WTC11 (cell line): ENCODE measurements at regions not wholly inside any gene's neighbourhood (a gene's known extent, or its start where the extent isn't known, plus 50 kb on each side); places are given as distances from the start of the nearest gene placed in this dataset.
A peak's percentile ranks its signal among the peaks of the same experiment; 100 is the strongest.

Experiments
- ATAC-seq: fragments of 200-7000 bp; cut with Tn5 transposase; 2 replicates; pipeline ENCODE4 v1.10.0; 2021; ENCODE audit warnings: mild to moderate bottlenecking, moderate library complexity
- CTCF ChIA-PET: fragments of 300-600 bp; sonication (Branson Sonifier 250); formaldehyde crosslinking; loops from one replicate; lab custom pipeline; 2021; ENCODE audit warnings: antibody characterized with exemption; lab: Charles Lee
- POLR2A ChIA-PET: fragments of 350-600 bp; sonication (Branson Sonifier 250); formaldehyde crosslinking; loops from one replicate; lab custom pipeline; 2021; ENCODE audit warnings: antibody characterized with exemption; lab: Charles Lee
- DNase-seq: peaks from one replicate; pipeline ENCODE4 v3.0.0; 2021; ENCODE audit warnings: low spot score
- H3K27ac Mint-ChIP-seq: 2 replicates; pipeline ENCODE4 v1.8.0; 2021; ENCODE audit warnings: mixed read lengths
- H3K27me3 Mint-ChIP-seq: 2 replicates; pipeline ENCODE4 v1.8.0; 2021; ENCODE audit warnings: low read depth, mild to moderate bottlenecking, moderate library complexity, mixed read lengths
- H3K36me3 Mint-ChIP-seq: 2 replicates; pipeline ENCODE4 v1.8.0; 2021; ENCODE audit warnings: mixed read lengths
- H3K4me1 Mint-ChIP-seq: 2 replicates; pipeline ENCODE4 v1.8.0; 2022; ENCODE audit warnings: mixed read lengths
- H3K4me3 Mint-ChIP-seq: 2 replicates; pipeline ENCODE4 v1.8.0; 2021; ENCODE audit warnings: mild to moderate bottlenecking, moderate library complexity, mixed read lengths
- H3K9me3 Mint-ChIP-seq: 2 replicates; pipeline ENCODE4 v1.8.0; 2021; ENCODE audit warnings: mixed read lengths
- ESRRA ChIP-seq: sonication (generic); formaldehyde crosslinking; IDR thresholded peaks from 2 replicates; pipeline ENCODE4 v1.8.1; 2022; ENCODE audit warnings: mild to moderate bottlenecking, missing genetic modification reagents, borderline replicate concordance
- FOXJ3 ChIP-seq: sonication (generic); formaldehyde crosslinking; IDR thresholded peaks from 2 replicates; pipeline ENCODE4 v1.9.0; 2021; ENCODE audit warnings: missing genetic modification reagents, mild to moderate bottlenecking, borderline replicate concordance
- FOXK1 ChIP-seq: sonication (generic); formaldehyde crosslinking; IDR thresholded peaks from 2 replicates; pipeline ENCODE4 v1.8.0; 2022; ENCODE audit warnings: mild to moderate bottlenecking, moderate library complexity, missing genetic modification reagents
- GABPB1 ChIP-seq: sonication (generic); formaldehyde crosslinking; IDR thresholded peaks from 2 replicates; pipeline ENCODE4 v1.8.1; 2023; ENCODE audit warnings: mild to moderate bottlenecking, missing genetic modification reagents
- GRHL2 ChIP-seq: fragments of 250-450 bp; sonication (Bioruptor Pico); IDR thresholded peaks from 2 replicates; pipeline ENCODE4 v1.8.0; 2022; ENCODE audit warnings: mild to moderate bottlenecking, moderate library complexity; ENCODE audit not compliant: insufficient replicate concordance, severe bottlenecking
- HMGA2 ChIP-seq: fragments of 250-450 bp; sonication (Bioruptor Pico); IDR thresholded peaks from 2 replicates; pipeline ENCODE4 v1.4.0; 2021; ENCODE audit warnings: mild to moderate bottlenecking, moderate library complexity
- JAZF1 ChIP-seq: fragments of 250-450 bp; sonication (Bioruptor Pico); IDR thresholded peaks from 2 replicates; pipeline ENCODE4 v1.9.0; 2021; ENCODE audit warnings: moderate library complexity, mild to moderate bottlenecking, inconsistent platforms
- RORB ChIP-seq: fragments of 250-450 bp; sonication (Bioruptor Pico); IDR thresholded peaks from 2 replicates; pipeline ENCODE4 v1.9.0; 2021; ENCODE audit warnings: mild to moderate bottlenecking
- SOX15 ChIP-seq: fragments of 250-450 bp; sonication (Bioruptor Pico); IDR thresholded peaks from 2 replicates; pipeline ENCODE4 v1.9.0; 2021; ENCODE audit warnings: mild to moderate bottlenecking
- SP1 ChIP-seq: sonication (generic); formaldehyde crosslinking; conservative IDR thresholded peaks from 2 replicates; pipeline ENCODE4 v1.8.1; 2022; ENCODE audit warnings: missing genetic modification reagents
- ZBTB21 ChIP-seq: sonication (generic); formaldehyde crosslinking; IDR thresholded peaks from 2 replicates; pipeline ENCODE4 v1.8.1; 2023; ENCODE audit warnings: mild to moderate bottlenecking, missing genetic modification reagents, borderline replicate concordance
- ZNF219 ChIP-seq: sonication (generic); formaldehyde crosslinking; IDR thresholded peaks from 2 replicates; pipeline ENCODE4 v1.8.0; 2023; ENCODE audit warnings: missing genetic modification reagents, mild to moderate bottlenecking, borderline replicate concordance
- ZNF423 ChIP-seq: fragments of 250-450 bp; sonication (Bioruptor Pico); IDR thresholded peaks from 2 replicates; pipeline ENCODE4 v2.1.2; 2022; ENCODE audit warnings: mild to moderate bottlenecking, moderate library complexity
- ZNF671 ChIP-seq: fragments of 250-450 bp; sonication (Bioruptor Pico); IDR thresholded peaks from 2 replicates; pipeline ENCODE4 v1.8.0; 2021; ENCODE audit warnings: mild to moderate bottlenecking
- TF ChIP-seq, protein P1 (sequence below): sonication (generic); formaldehyde crosslinking; IDR thresholded peaks from 2 replicates; pipeline ENCODE4 v1.8.1; 2022; ENCODE audit warnings: low read depth, mild to moderate bottlenecking, moderate library complexity, missing genetic modification reagents, borderline replicate concordance
- TF ChIP-seq, protein P2 (sequence below): sonication (generic); formaldehyde crosslinking; IDR thresholded peaks from 2 replicates; pipeline ENCODE4 v1.8.0; 2022; ENCODE audit warnings: mild to moderate bottlenecking, missing genetic modification reagents
- TF ChIP-seq, protein P3 (sequence below): sonication (generic); formaldehyde crosslinking; IDR thresholded peaks from 2 replicates; pipeline ENCODE4 v1.8.0; 2022; ENCODE audit warnings: mild to moderate bottlenecking, missing genetic modification reagents
- TF ChIP-seq, protein P4 (sequence below): sonication (generic); formaldehyde crosslinking; IDR thresholded peaks from 2 replicates; pipeline ENCODE4 v1.8.1; 2023; ENCODE audit warnings: mild to moderate bottlenecking, missing genetic modification reagents, borderline replicate concordance
- TF ChIP-seq, protein P5 (sequence below): sonication (generic); formaldehyde crosslinking; IDR thresholded peaks from 2 replicates; pipeline ENCODE4 v1.8.0; 2023; ENCODE audit warnings: missing genetic modification reagents

DNA sequence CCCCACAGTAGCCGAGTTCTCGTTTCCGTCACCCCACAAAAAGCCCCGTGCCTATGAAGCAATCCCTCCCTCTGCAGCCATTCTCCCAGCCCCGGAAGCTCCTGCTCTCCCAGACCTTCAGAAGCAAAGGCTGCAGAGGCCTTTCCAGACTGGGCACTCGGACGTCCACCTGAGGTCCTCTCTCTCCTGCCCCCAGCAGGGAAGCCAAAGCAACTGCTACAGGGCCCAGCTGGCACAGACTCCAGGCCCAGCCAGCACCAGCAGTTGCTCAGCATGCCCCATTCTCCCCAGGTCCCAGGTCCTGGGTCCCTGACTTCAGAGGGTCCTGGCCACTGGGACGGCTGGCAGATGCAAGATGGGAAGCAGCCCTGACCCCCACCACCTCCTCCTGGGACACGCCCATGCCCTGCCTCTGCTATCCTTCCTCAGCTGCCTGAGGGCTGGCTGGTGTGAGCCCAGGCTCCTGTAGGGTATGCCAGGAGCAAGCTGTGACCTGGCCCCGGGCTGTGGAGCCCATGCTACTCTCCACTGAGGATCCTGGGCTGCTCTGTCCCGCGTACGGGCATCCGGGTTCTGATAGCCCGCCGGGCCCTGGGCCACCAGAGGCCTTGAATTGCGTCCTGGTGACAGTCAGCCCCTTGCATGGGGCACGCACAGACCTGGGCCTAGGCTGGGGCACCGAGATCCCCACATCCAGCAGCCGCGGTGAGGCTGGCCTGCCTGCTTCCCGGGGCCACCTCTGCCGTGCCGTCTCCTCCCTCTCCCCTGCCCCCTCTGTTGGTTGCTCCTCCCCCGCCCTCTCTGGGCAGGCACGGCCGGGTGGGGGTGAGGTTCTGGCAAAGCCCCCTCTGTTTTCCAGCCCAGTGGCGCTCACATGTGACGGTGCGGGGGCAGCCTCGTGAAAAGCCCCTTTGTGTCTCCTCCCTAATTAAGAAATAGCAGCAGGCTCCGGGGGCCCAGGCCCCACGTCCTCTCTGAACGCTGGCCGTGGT lies 1310.3 kb downstream of the BRD1 start:
- no peak overlapping the region for H3K4me3 Mint-ChIP-seq
- H3K27ac Mint-ChIP-seq, result no peak overlapping the region
- TF ChIP-seq, protein P1, sequence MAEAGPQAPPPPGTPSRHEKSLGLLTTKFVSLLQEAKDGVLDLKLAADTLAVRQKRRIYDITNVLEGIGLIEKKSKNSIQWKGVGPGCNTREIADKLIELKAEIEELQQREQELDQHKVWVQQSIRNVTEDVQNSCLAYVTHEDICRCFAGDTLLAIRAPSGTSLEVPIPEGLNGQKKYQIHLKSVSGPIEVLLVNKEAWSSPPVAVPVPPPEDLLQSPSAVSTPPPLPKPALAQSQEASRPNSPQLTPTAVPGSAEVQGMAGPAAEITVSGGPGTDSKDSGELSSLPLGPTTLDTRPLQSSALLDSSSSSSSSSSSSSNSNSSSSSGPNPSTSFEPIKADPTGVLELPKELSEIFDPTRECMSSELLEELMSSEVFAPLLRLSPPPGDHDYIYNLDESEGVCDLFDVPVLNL, result no peak
- TF ChIP-seq, protein P2, sequence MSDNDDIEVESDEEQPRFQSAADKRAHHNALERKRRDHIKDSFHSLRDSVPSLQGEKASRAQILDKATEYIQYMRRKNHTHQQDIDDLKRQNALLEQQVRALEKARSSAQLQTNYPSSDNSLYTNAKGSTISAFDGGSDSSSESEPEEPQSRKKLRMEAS (CRISPR knock-in tag), result no peak
- H3K9me3 Mint-ChIP-seq, result no peaks in the 10 kb centered on the region
- peaks cover 12% of the 10 kb centered on the region for H3K4me1 Mint-ChIP-seq
- POLR2A ChIA-PET, result no interaction called here
- H3K27me3 Mint-ChIP-seq, result no peaks in the 10 kb centered on the region
- CTCF ChIA-PET, result interaction anchor here (0.5 kb wide), 1 partner anchor 265 kb away, joined by 3 read pairs; no protein-coding TSS in a partner anchor
- DNase-seq, result no peak
- H3K36me3 Mint-ChIP-seq, result no peaks in the 10 kb centered on the region
- ATAC-seq, result peak; percentile 34; the same call in 1 of the 2 replicates

DNA sequence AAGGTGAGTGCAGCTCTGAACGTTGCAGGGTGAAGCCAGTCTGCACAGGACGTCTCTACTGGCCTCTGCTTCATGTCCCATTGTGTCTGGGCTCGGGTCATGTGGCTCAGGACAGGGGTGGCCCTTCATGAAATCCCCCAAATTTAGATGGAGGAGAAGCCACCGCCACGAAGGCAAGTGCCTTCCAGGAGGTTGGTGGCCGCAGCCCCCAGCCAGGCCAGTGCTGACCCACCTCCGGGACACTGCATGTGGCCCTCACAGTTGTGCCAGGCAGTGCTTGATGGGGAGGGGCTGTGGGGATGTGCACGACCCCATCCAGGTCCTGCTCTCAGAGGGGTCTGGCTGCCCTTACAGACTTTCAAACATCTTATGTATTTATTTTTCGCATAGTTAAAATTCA lies 1311.1 kb downstream of the BRD1 start:
- Mint-ChIP-seq H3K27ac (no peak overlapping the region), H3K9me3 (no peaks in the 10 kb centered on the region), H3K27me3 (no peaks in the 10 kb centered on the region), H3K4me3 (no peak overlapping the region), H3K4me1 (peaks cover 14% of the 10 kb centered on the region), H3K36me3 (no peaks in the 10 kb centered on the region)
- TF ChIP-seq ESRRA (no peak), SOX15 (CRISPR knock-in tag) (no peak), SP1 (no peak), ZNF671 (CRISPR knock-in tag) (no peak)
- TF ChIP-seq, protein P2 (CRISPR knock-in tag), result no peak
- ATAC-seq, result no peak
- ChIA-PET CTCF (no interaction called here), POLR2A (no interaction called here)
- DNase-seq, result no peak

DNA sequence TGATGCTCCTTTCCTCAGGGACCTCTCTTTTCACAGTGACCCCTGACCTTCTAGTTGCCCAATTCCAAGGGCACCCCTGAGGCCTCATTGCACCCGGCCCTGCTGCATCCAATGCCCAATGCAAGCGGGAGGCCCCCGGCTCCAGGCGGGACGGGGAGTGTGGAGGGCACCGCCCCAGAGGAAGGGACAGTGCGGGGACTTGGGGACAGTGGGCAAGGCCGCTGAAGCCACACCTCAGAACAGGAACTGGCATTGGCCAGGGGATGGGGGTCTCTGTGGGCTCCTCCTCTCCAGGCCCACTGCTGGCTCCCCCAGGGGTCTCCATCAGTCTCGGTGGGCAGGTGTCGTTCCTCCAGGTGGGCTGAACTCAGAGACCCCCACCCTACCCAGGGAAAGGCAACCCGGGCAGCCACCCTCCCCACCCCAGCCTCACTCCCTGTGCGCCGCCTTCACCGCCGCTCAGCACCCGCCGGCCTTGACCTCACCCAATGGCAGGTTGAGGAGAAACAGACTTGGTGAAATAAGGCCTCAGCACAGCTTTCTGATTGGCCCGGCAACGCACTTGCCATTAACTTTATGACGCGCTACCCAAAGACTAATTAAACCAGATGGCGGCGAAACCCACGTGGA lies 1312.0 kb downstream of the BRD1 start:
- H3K4me1 Mint-ChIP-seq, result peaks cover 18% of the 10 kb centered on the region
- H3K4me3 Mint-ChIP-seq, result no peak overlapping the region
- no peaks in the 10 kb centered on the region for H3K36me3 Mint-ChIP-seq
- ATAC-seq (no peak), DNase-seq (no peak)
- H3K27ac Mint-ChIP-seq, result no peak overlapping the region
- CTCF ChIA-PET, result no interaction called here
- no peaks in the 10 kb centered on the region for H3K9me3 Mint-ChIP-seq
- POLR2A ChIA-PET, result no interaction called here
- H3K27me3 Mint-ChIP-seq, result no peaks in the 10 kb centered on the region
- TF ChIP-seq GABPB1 (no peak), RORB (CRISPR knock-in tag) (no peak), FOXJ3 (no peak), GRHL2 (CRISPR knock-in tag) (no peak), ZBTB21 (CRISPR knock-in tag) (no peak), ZNF423 (CRISPR knock-in tag) (no peak), FOXK1 (CRISPR knock-in tag) (no peak), JAZF1 (CRISPR knock-in tag) (no peak), HMGA2 (CRISPR knock-in tag) (no peak), ZNF219 (CRISPR knock-in tag) (no peak)
- TF ChIP-seq, protein P2 (CRISPR knock-in tag), result no peak
- TF ChIP-seq, protein P3, sequence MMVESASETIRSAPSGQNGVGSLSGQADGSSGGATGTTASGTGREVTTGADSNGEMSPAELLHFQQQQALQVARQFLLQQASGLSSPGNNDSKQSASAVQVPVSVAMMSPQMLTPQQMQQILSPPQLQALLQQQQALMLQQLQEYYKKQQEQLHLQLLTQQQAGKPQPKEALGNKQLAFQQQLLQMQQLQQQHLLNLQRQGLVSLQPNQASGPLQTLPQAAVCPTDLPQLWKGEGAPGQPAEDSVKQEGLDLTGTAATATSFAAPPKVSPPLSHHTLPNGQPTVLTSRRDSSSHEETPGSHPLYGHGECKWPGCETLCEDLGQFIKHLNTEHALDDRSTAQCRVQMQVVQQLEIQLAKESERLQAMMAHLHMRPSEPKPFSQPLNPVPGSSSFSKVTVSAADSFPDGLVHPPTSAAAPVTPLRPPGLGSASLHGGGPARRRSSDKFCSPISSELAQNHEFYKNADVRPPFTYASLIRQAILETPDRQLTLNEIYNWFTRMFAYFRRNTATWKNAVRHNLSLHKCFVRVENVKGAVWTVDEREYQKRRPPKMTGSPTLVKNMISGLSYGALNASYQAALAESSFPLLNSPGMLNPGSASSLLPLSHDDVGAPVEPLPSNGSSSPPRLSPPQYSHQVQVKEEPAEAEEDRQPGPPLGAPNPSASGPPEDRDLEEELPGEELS (CRISPR knock-in tag), result no peak
- TF ChIP-seq, protein P4, sequence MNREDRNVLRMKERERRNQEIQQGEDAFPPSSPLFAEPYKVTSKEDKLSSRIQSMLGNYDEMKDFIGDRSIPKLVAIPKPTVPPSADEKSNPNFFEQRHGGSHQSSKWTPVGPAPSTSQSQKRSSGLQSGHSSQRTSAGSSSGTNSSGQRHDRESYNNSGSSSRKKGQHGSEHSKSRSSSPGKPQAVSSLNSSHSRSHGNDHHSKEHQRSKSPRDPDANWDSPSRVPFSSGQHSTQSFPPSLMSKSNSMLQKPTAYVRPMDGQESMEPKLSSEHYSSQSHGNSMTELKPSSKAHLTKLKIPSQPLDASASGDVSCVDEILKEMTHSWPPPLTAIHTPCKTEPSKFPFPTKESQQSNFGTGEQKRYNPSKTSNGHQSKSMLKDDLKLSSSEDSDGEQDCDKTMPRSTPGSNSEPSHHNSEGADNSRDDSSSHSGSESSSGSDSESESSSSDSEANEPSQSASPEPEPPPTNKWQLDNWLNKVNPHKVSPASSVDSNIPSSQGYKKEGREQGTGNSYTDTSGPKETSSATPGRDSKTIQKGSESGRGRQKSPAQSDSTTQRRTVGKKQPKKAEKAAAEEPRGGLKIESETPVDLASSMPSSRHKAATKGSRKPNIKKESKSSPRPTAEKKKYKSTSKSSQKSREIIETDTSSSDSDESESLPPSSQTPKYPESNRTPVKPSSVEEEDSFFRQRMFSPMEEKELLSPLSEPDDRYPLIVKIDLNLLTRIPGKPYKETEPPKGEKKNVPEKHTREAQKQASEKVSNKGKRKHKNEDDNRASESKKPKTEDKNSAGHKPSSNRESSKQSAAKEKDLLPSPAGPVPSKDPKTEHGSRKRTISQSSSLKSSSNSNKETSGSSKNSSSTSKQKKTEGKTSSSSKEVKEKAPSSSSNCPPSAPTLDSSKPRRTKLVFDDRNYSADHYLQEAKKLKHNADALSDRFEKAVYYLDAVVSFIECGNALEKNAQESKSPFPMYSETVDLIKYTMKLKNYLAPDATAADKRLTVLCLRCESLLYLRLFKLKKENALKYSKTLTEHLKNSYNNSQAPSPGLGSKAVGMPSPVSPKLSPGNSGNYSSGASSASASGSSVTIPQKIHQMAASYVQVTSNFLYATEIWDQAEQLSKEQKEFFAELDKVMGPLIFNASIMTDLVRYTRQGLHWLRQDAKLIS (CRISPR knock-in tag), result no peak
- TF ChIP-seq, protein P5, sequence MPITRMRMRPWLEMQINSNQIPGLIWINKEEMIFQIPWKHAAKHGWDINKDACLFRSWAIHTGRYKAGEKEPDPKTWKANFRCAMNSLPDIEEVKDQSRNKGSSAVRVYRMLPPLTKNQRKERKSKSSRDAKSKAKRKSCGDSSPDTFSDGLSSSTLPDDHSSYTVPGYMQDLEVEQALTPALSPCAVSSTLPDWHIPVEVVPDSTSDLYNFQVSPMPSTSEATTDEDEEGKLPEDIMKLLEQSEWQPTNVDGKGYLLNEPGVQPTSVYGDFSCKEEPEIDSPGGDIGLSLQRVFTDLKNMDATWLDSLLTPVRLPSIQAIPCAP (CRISPR knock-in tag), result no peak
